ENCODE measurements at regions not wholly inside any gene's neighbourhood (a gene's known extent, or its start where the extent isn't known, plus 50 kb on each side); places are given as distances from the start of the nearest gene placed in this dataset.

DNA sequence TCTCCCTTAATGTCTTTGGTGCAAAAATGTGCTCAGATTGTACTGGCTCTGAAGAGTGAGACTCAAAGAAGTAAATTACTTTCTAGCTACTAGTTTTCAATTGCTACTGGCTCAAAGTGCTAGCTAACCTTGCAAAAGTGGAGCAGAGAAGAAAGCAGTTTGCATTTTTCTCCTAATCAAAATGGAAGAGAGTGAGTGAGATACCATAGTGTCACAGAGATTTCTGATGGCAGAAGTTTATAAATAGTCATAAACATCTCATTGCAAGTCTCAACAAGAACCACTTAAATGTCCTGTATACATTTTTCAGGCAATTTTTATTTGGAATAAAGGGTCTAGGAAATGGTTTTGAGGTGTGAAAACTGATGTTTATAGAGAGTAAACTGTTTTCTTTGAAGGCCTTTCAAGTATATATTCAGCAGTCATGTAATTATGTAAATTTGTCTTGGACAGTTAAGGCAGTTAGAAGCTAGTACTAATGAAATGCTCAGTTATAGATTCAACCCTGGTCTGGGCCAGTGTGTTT is 237.7 kb upstream of the GOLIM4 start:
- TF ChIP-seq, protein P1, sequence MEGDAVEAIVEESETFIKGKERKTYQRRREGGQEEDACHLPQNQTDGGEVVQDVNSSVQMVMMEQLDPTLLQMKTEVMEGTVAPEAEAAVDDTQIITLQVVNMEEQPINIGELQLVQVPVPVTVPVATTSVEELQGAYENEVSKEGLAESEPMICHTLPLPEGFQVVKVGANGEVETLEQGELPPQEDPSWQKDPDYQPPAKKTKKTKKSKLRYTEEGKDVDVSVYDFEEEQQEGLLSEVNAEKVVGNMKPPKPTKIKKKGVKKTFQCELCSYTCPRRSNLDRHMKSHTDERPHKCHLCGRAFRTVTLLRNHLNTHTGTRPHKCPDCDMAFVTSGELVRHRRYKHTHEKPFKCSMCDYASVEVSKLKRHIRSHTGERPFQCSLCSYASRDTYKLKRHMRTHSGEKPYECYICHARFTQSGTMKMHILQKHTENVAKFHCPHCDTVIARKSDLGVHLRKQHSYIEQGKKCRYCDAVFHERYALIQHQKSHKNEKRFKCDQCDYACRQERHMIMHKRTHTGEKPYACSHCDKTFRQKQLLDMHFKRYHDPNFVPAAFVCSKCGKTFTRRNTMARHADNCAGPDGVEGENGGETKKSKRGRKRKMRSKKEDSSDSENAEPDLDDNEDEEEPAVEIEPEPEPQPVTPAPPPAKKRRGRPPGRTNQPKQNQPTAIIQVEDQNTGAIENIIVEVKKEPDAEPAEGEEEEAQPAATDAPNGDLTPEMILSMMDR (IDR thresholded peaks at IDR 0.05; ENCODE audit: insufficient read depth, low read depth, low read length) = no peak
- TF ChIP-seq EZH2 (IDR thresholded peaks at IDR 0.05; ENCODE audit: insufficient read depth, low read length) = no peak
